Endodermal cell (in vitro differentiated cells): ENCODE measurements at regions not wholly inside any gene's neighbourhood (a gene's known extent, or its start where the extent isn't known, plus 50 kb on each side); places are given as distances from the start of the nearest gene placed in this dataset.

ENCODE experiments used
- DNase-seq: peaks from one replicate; pipeline ENCODE4 v3.0.0-alpha.2; 2017
- H3K27ac ChIP-seq: 2 replicates; pipeline ENCODE4 v1.5.1; 2013; ENCODE audit warnings: mild to moderate bottlenecking, low read depth, low read length, moderate library complexity
- H3K27me3 ChIP-seq: 2 replicates; pipeline ENCODE4 v1.6.1; 2013; ENCODE audit warnings: mild to moderate bottlenecking, low read length, moderate library complexity; ENCODE audit not compliant: insufficient read depth, control insufficient read depth, poor library complexity, severe bottlenecking
- H3K36me3 ChIP-seq: 2 replicates; pipeline ENCODE4 v1.7.0; 2013; ENCODE audit warnings: mild to moderate bottlenecking, low read length, moderate library complexity; ENCODE audit not compliant: control insufficient read depth, insufficient read depth
- H3K4me1 ChIP-seq: one replicate; pipeline ENCODE4 v1.7.0; 2013; ENCODE audit warnings: low read length; ENCODE audit not compliant: control insufficient read depth, insufficient read depth
- H3K4me3 ChIP-seq: 2 replicates; pipeline ENCODE4 v1.5.1; 2013; ENCODE audit warnings: mild to moderate bottlenecking, low read length, moderate library complexity
- H3K9ac ChIP-seq: 2 replicates; pipeline ENCODE4 v1.6.1; 2013; ENCODE audit warnings: mild to moderate bottlenecking, low read length, moderate library complexity; ENCODE audit not compliant: poor library complexity, severe bottlenecking; ENCODE audit errors: extremely low read depth
- H3K9me3 ChIP-seq: 2 replicates; pipeline ENCODE4 v1.6.1; 2013; ENCODE audit warnings: mild to moderate bottlenecking, low read length, moderate library complexity; ENCODE audit not compliant: control insufficient read depth
- H3K27ac Mint-ChIP-seq: 2 replicates; pipeline ENCODE4 v1.8.0; 2020; ENCODE audit warnings: mixed read lengths
- H3K27me3 Mint-ChIP-seq: 2 replicates; pipeline ENCODE4 v1.8.0; 2021; ENCODE audit warnings: mild to moderate bottlenecking, mixed read lengths; ENCODE audit not compliant: insufficient read depth
- H3K36me3 Mint-ChIP-seq: 2 replicates; pipeline ENCODE4 v1.8.0; 2020; ENCODE audit warnings: low read depth, mixed read lengths
- H3K4me1 Mint-ChIP-seq: 2 replicates; pipeline ENCODE4 v1.8.0; 2020; ENCODE audit warnings: mixed read lengths
- H3K4me3 Mint-ChIP-seq: 2 replicates; pipeline ENCODE4 v1.8.0; 2020; ENCODE audit warnings: mild to moderate bottlenecking, moderate library complexity, mixed read lengths
- H3K9me3 Mint-ChIP-seq: 2 replicates; pipeline ENCODE4 v1.8.0; 2020; ENCODE audit warnings: mild to moderate bottlenecking, mixed read lengths
- WGBS, 2 experiments: methylation state at CpG; one replicate each; pipeline versions ENCODE4 v1.1.5 to v1.1.7; 2013; ENCODE audit warnings: missing lambda C conversion rate in 2 of 2, mixed read lengths in 1 of 2; ENCODE audit not compliant: insufficient coverage in 1 of 2, insufficient read length in 1 of 2; 5-methylcytosine and 5-hydroxymethylcytosine counted together
- TF ChIP-seq, protein P1 (sequence below): fragments of 200-600 bp; sonication (generic); conservative IDR thresholded peaks from 2 replicates; pipeline ENCODE4 v1.5.0; 2021; ENCODE audit warnings: antibody characterized with exemption, mild to moderate bottlenecking

DNA sequence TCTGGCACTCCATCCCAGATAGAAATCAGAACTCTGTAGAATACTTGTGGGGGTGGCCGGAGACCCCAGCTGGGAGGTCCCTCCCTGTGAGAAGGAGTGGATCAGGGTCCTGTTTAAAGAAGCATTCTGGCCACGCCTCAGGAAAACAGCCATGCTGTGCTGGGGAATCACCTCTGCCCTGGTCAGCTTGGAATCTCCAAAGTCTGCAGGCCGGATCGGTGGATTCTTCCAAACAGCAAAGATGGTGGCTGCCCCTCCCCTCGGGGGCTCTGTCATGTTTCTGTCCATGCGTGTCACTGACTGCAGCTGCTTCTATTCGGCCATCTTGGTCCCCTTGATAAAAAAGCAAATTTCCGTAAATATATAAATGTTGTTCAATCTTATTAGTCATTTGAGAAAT is 365.9 kb downstream of the JRKL start:
- Mint-ChIP-seq H3K9me3 (no peaks in the 10 kb centered on the region), H3K4me1 (peaks cover 2% of the 10 kb centered on the region), H3K4me3 (no peak overlapping the region), H3K27me3 (no peaks in the 10 kb centered on the region), H3K27ac (no peak overlapping the region), H3K36me3 (no peaks in the 10 kb centered on the region)
- DNase-seq = no peak
- no peak overlapping the region for H3K27ac ChIP-seq
- TF ChIP-seq, protein P1, sequence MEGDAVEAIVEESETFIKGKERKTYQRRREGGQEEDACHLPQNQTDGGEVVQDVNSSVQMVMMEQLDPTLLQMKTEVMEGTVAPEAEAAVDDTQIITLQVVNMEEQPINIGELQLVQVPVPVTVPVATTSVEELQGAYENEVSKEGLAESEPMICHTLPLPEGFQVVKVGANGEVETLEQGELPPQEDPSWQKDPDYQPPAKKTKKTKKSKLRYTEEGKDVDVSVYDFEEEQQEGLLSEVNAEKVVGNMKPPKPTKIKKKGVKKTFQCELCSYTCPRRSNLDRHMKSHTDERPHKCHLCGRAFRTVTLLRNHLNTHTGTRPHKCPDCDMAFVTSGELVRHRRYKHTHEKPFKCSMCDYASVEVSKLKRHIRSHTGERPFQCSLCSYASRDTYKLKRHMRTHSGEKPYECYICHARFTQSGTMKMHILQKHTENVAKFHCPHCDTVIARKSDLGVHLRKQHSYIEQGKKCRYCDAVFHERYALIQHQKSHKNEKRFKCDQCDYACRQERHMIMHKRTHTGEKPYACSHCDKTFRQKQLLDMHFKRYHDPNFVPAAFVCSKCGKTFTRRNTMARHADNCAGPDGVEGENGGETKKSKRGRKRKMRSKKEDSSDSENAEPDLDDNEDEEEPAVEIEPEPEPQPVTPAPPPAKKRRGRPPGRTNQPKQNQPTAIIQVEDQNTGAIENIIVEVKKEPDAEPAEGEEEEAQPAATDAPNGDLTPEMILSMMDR = no peak
- 92 to 100% methylated on average over 1 to 7 of the region's 8 CpGs for WGBS, 2 experiments
- no peaks in the 10 kb centered on the region for H3K27me3 ChIP-seq
- H3K4me1 ChIP-seq = no peaks in the 10 kb centered on the region
- H3K36me3 ChIP-seq = no peaks in the 10 kb centered on the region
- H3K4me3 ChIP-seq = no peak overlapping the region
- no peaks in the 10 kb centered on the region for H3K9me3 ChIP-seq
- H3K9ac ChIP-seq = no peak overlapping the region

DNA sequence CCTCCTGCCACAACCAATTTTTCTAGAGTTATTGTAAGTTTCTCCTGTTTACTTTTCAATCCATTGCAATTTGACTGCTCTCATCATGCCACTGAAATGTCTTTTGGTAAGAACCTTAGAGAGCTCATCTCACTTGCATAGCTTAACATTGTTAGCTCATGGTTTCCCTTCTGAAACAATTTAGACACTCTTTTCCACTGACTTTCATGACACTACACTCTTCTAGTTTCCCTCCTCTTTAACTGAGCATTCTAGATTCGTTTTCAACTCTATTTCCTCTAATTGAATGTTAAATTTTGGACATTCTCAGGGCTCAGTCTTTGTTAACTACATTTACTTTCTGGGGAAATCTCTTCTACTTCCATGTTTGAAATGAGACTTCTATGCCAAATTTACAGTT is 369.1 kb downstream of the JRKL start:
- Mint-ChIP-seq H3K27ac (no peak overlapping the region), H3K4me3 (no peak overlapping the region), H3K36me3 (no peaks in the 10 kb centered on the region), H3K9me3 (no peaks in the 10 kb centered on the region), H3K4me1 (peaks cover 4% of the 10 kb centered on the region), H3K27me3 (no peaks in the 10 kb centered on the region)
- Histone ChIP-seq H3K27me3 (no peaks in the 10 kb centered on the region), H3K4me1 (no peaks in the 10 kb centered on the region), H3K4me3 (no peak overlapping the region), H3K36me3 (no peaks in the 10 kb centered on the region), H3K9ac (no peak overlapping the region), H3K9me3 (no peaks in the 10 kb centered on the region), H3K27ac (no peak overlapping the region)
- DNase-seq = no peak
- 86 to 100% methylated on average over 1 of the region's 1 CpG for WGBS, 2 experiments
- TF ChIP-seq, protein P1 = no peak

DNA sequence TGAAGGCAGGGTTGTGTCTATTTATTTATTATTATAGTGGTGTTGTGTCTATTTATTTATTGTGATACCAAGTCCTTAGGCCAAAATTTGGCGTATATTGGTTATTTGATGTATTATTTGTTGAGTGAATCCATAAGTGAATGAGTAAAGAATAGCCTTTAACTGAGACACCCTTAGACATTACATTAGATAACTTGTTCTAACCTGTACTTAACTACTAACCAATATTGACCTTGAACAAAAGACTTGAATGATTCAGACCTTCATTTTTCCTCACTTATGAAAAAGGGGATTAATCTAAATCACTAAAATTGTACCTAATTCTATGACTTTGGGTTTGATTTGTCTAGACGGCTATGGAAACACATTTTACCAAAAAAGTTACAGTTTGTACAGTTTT is 370.5 kb downstream of the JRKL start:
- H3K9me3 Mint-ChIP-seq = no peaks in the 10 kb centered on the region

More for the DNA sequence above, 370.5 kb downstream of the JRKL start:
- H3K27me3 Mint-ChIP-seq = no peaks in the 10 kb centered on the region
- H3K9ac ChIP-seq = no peak overlapping the region
- no peaks in the 10 kb centered on the region for H3K27me3 ChIP-seq
- WGBS, 2 experiments = 92% methylated on average over 1 of the region's 2 CpGs; no CpG with 5 or more reads in 1 of the 2 experiments
- no peak for DNase-seq
- no peak overlapping the region for H3K4me3 Mint-ChIP-seq
- H3K27ac Mint-ChIP-seq = no peak overlapping the region
- peaks cover 4% of the 10 kb centered on the region for H3K4me1 Mint-ChIP-seq
- no peak overlapping the region for H3K4me3 ChIP-seq
- H3K36me3 Mint-ChIP-seq = no peaks in the 10 kb centered on the region
- H3K36me3 ChIP-seq = no peaks in the 10 kb centered on the region
- H3K4me1 ChIP-seq = no peaks in the 10 kb centered on the region
- H3K9me3 ChIP-seq = no peaks in the 10 kb centered on the region
- H3K27ac ChIP-seq = no peak overlapping the region
- TF ChIP-seq, protein P1 = no peak
